ENCODE measurements at regions not wholly inside any gene's neighbourhood (a gene's known extent, or its start where the extent isn't known, plus 50 kb on each side); places are given as distances from the start of the nearest gene placed in this dataset.

GRCh38 chr20:55646851-55647250 lies 358.5 kb downstream of the CBLN4 start:
- TF ChIP-seq YY1 (IDR thresholded peaks at IDR 0.05; ENCODE audit: insufficient read depth, insufficient read length) (no peak), SUZ12 (IDR thresholded peaks at IDR 0.05; ENCODE audit: extremely low read depth, insufficient read depth, insufficient read length) (no peak)
